MM.1S (cell line): ENCODE measurements at regions not wholly inside any gene's neighbourhood (a gene's known extent, or its start where the extent isn't known, plus 50 kb on each side); places are given as distances from the start of the nearest gene placed in this dataset.

Source experiments
- CTCF ChIP-seq: fragments of 300-600 bp; sonication (generic); IDR thresholded peaks from 2 replicates; pipeline ENCODE4 v1.5.1; 2016; ENCODE audit warnings: antibody characterized with exemption, low read length, mixed read lengths
- EZH2 ChIP-seq: fragments of 300-600 bp; sonication (generic); optimal IDR thresholded peaks from 2 replicates; pipeline ENCODE3; 2017; ENCODE audit warnings: low read depth, mild to moderate bottlenecking, antibody characterized with exemption, low read length, mixed read lengths
- EZH2phosphoT487 ChIP-seq: fragments of 300-600 bp; sonication (generic); IDR thresholded peaks from 2 replicates; pipeline ENCODE4 v1.6.1; 2018; ENCODE audit warnings: antibody characterized with exemption, low read length

GRCh38 chr10:52400562-52400961 is 86.5 kb downstream of the DKK1 start:
- no peak for TF ChIP-seq CTCF
- no peak for TF ChIP-seq EZH2
- TF ChIP-seq EZH2phosphoT487: no peak
